ENCODE measurements at regions not wholly inside any gene's neighbourhood (a gene's known extent, or its start where the extent isn't known, plus 50 kb on each side); places are given as distances from the start of the nearest gene placed in this dataset.

GRCh38 chr7:10588084-10588483 is 385.6 kb upstream of the PHF14 start:
- TF ChIP-seq POLR2AphosphoS5 (IDR thresholded peaks at IDR 0.05; ENCODE audit: low read depth, low read length) (no peak), SIN3A (IDR thresholded peaks at IDR 0.05; ENCODE audit: borderline replicate concordance, insufficient read depth, low read length) (no peak), REST (IDR thresholded peaks at IDR 0.05; ENCODE audit: insufficient read depth in 1 of 2, low read depth in 2 of 2, low read length in 2 of 2) (no peak), TAF1 (IDR thresholded peaks at IDR 0.05; ENCODE audit: borderline replicate concordance, insufficient read depth, low read length) (no peak)

Measured in PFSK-1 (cell line).